Panc1 (cell line): ENCODE measurements at regions not wholly inside any gene's neighbourhood (a gene's known extent, or its start where the extent isn't known, plus 50 kb on each side); places are given as distances from the start of the nearest gene placed in this dataset.

ENCODE experiments used
- ATAC-seq: fragments of 200-7000 bp; cut with Tn5 transposase; 2 replicates; pipeline ENCODE4 v1.9.1; 2020; ENCODE audit warnings: mild to moderate bottlenecking, moderate library complexity
- BruUV-seq: library from RNA; stranded (reverse); fragments of 400-500 nt; replicated peaks from 2 replicates; lab custom pipeline; 2021; lab: Mats Ljungman, UMichigan
- CTCF ChIA-PET: fragments of 300-600 bp; sonication (Branson Sonifier 250); formaldehyde crosslinking; loops from one replicate; lab custom pipeline; 2022; ENCODE audit warnings: antibody characterized with exemption; lab: Charles Lee
- POLR2A ChIA-PET: fragments of 300-600 bp; sonication (Branson Sonifier 250); formaldehyde crosslinking; loops from one replicate; lab custom pipeline; 2022; ENCODE audit warnings: antibody characterized with exemption; lab: Charles Lee
- DNase-seq: peaks from one replicate; pipeline ENCODE4 v3.0.0-alpha.2; 2010; ENCODE audit warnings: low read depth, low spot score
- H3K27ac ChIP-seq: 2 replicates; pipeline ENCODE4 v1.5.1; 2011; ENCODE audit warnings: mild to moderate bottlenecking, low read length, inconsistent platforms
- H3K27me3 ChIP-seq: fragments of 200-500 bp; sonication (Bioruptor generic); 2 replicates; pipeline ENCODE4 v1.6.0; 2014; ENCODE audit warnings: low read length, inconsistent platforms; ENCODE audit not compliant: control insufficient read depth, insufficient read depth
- H3K36me3 ChIP-seq: fragments of 200-500 bp; sonication (Bioruptor generic); 2 replicates; pipeline ENCODE4 v1.5.1; 2014; ENCODE audit warnings: inconsistent platforms, mild to moderate bottlenecking, low read length, moderate library complexity; ENCODE audit not compliant: control insufficient read depth, insufficient read depth
- H3K4me1 ChIP-seq: 2 replicates; pipeline ENCODE4 v1.5.1; 2011; ENCODE audit warnings: inconsistent platforms, mild to moderate bottlenecking, low read length, moderate library complexity; ENCODE audit not compliant: control insufficient read depth, insufficient read depth
- H3K4me3 ChIP-seq, 2 experiments: 2 replicates each; pipeline ENCODE4 v1.5.1; 2011 to 2012; ENCODE audit warnings: low read depth in 2 of 2, low read length in 2 of 2, mild to moderate bottlenecking in 2 of 2, inconsistent platforms in 1 of 2, moderate library complexity in 1 of 2
- H3K9me3 ChIP-seq: fragments of 200-500 bp; sonication (Bioruptor generic); 2 replicates; pipeline ENCODE4 v1.5.1; 2014; ENCODE audit warnings: low read depth, mild to moderate bottlenecking, inconsistent platforms, low read length, moderate library complexity; ENCODE audit not compliant: control insufficient read depth, insufficient read depth
- POLR2AphosphoS5 ChIP-seq: IDR thresholded peaks from 2 replicates; pipeline ENCODE4 v1.6.1; 2012; ENCODE audit warnings: mild to moderate bottlenecking, low read depth, low read length, moderate library complexity
- SIN3A ChIP-seq: IDR thresholded peaks from 2 replicates; pipeline ENCODE4 v1.6.1; 2012; ENCODE audit warnings: low read depth, mild to moderate bottlenecking, low read length, moderate library complexity, borderline replicate concordance; ENCODE audit not compliant: insufficient read depth
- TCF7L2 ChIP-seq: IDR thresholded peaks from 2 replicates; pipeline ENCODE4 v1.6.1; 2011; ENCODE audit warnings: mild to moderate bottlenecking, low read depth, low read length, inconsistent platforms
- in situ Hi-C: cut with HindIII; loops from 2 replicates; pipeline ENCODE4 v1.10.0; 2016; ENCODE audit warnings: low sequenced_read_pairs, low pct_unique_long_range_greater_than_20kb
- intact Hi-C: fragments of 100-400 bp; cut with micrococcal nuclease; formaldehyde crosslinking; loops from one replicate; pipeline ENCODE4 v1.10.0; 2022; ENCODE audit not compliant: unreplicated experiment
- TF ChIP-seq, protein P1 (sequence below): fragments of 450-650 bp; IDR thresholded peaks from 2 replicates; pipeline ENCODE4 v1.5.1; 2017; ENCODE audit warnings: mild to moderate bottlenecking
- TF ChIP-seq, protein P2 (sequence below), 2 experiments: IDR thresholded peaks; 2 replicates each; pipeline ENCODE4 v1.6.1; 2011 to 2012; ENCODE audit warnings: low read depth in 2 of 2, control low read depth in 1 of 2, low read length in 1 of 2, mild to moderate bottlenecking in 1 of 2, moderate library complexity in 1 of 2; ENCODE audit not compliant: insufficient read depth in 1 of 2

DNA sequence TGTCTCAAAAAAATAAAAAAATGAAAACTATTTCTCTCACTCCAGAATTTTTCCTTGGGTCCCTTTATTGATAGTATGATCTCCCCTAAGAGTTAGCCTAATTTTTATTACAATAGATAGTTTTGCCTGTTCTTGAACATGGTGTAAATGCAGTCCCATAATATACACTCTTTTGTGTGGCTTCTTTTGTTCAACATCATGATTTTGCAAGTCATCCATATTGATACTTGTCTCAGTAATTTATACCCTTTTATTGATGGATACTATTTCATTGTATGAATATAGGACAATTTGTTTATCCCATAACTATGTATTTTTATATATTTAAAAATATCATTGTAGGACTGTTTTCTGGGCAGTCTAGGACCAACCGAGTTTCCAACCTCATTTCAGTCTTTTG, 207.0 kb downstream of the UTP18 start:
- no peak for DNase-seq
- no peaks in the 10 kb centered on the region for H3K9me3 ChIP-seq
- H3K4me3 ChIP-seq, result no peak overlapping the region
- ChIA-PET CTCF (no interaction called here), POLR2A (no interaction called here)
- in situ Hi-C loops, result no loop called here
- H3K4me1 ChIP-seq, result no peaks in the 10 kb centered on the region
- no peak overlapping the region for H3K27ac ChIP-seq
- no TSS peak for BruUV-seq
- H3K36me3 ChIP-seq, result no peaks in the 10 kb centered on the region
- ATAC-seq, result no peak
- H3K27me3 ChIP-seq, result peaks cover 4% of the 10 kb centered on the region
- intact Hi-C loops, result loop anchor here (10.0 kb wide), 1 partner anchor 267 kb away; no protein-coding TSS in a partner anchor
- TF ChIP-seq SIN3A (no peak), POLR2AphosphoS5 (no peak), TCF7L2 (no peak)
- TF ChIP-seq, protein P1, sequence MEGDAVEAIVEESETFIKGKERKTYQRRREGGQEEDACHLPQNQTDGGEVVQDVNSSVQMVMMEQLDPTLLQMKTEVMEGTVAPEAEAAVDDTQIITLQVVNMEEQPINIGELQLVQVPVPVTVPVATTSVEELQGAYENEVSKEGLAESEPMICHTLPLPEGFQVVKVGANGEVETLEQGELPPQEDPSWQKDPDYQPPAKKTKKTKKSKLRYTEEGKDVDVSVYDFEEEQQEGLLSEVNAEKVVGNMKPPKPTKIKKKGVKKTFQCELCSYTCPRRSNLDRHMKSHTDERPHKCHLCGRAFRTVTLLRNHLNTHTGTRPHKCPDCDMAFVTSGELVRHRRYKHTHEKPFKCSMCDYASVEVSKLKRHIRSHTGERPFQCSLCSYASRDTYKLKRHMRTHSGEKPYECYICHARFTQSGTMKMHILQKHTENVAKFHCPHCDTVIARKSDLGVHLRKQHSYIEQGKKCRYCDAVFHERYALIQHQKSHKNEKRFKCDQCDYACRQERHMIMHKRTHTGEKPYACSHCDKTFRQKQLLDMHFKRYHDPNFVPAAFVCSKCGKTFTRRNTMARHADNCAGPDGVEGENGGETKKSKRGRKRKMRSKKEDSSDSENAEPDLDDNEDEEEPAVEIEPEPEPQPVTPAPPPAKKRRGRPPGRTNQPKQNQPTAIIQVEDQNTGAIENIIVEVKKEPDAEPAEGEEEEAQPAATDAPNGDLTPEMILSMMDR, result no peak
- TF ChIP-seq, protein P2, sequence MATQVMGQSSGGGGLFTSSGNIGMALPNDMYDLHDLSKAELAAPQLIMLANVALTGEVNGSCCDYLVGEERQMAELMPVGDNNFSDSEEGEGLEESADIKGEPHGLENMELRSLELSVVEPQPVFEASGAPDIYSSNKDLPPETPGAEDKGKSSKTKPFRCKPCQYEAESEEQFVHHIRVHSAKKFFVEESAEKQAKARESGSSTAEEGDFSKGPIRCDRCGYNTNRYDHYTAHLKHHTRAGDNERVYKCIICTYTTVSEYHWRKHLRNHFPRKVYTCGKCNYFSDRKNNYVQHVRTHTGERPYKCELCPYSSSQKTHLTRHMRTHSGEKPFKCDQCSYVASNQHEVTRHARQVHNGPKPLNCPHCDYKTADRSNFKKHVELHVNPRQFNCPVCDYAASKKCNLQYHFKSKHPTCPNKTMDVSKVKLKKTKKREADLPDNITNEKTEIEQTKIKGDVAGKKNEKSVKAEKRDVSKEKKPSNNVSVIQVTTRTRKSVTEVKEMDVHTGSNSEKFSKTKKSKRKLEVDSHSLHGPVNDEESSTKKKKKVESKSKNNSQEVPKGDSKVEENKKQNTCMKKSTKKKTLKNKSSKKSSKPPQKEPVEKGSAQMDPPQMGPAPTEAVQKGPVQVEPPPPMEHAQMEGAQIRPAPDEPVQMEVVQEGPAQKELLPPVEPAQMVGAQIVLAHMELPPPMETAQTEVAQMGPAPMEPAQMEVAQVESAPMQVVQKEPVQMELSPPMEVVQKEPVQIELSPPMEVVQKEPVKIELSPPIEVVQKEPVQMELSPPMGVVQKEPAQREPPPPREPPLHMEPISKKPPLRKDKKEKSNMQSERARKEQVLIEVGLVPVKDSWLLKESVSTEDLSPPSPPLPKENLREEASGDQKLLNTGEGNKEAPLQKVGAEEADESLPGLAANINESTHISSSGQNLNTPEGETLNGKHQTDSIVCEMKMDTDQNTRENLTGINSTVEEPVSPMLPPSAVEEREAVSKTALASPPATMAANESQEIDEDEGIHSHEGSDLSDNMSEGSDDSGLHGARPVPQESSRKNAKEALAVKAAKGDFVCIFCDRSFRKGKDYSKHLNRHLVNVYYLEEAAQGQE (IDR thresholded peaks at IDR 0.05; ENCODE audit: insufficient read depth in 1 of 2, low read depth in 2 of 2, low read length in 1 of 2), result no peak

DNA sequence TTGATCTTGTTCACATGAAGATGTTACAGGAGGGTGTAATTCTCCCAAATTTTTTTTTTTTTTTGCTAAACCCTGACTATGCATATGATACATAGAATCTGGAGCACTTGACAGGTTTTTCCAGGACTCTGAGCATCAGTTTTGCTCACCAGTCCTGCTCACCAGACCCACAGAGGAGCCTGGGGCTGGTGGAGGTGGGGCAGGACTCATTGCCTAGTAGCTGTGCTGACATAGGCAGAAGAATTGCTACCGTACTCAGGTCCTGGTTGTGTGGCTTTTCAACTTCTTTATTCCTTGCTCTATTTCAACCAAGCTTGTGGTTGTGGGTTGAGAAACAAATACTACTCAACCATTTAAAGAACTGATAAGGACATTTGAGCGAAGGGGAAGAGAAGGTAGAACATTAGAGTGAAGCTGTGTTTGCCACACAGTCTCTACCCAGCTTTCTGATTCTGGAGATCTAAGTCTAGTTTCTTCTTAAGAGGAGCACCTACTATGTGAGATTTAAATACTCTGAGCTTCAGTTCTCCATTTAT, 212.4 kb downstream of the UTP18 start:
- POLR2A ChIA-PET, result no interaction called here

More for the DNA sequence above, 212.4 kb downstream of the UTP18 start:
- Histone ChIP-seq H3K27me3 (peaks cover 21% of the 10 kb centered on the region), H3K4me1 (no peaks in the 10 kb centered on the region), H3K4me3 (no peak overlapping the region), H3K9me3 (no peaks in the 10 kb centered on the region), H3K36me3 (no peaks in the 10 kb centered on the region), H3K27ac (no peak overlapping the region)
- CTCF ChIA-PET, result no interaction called here
- DNase-seq (no peak), ATAC-seq (no peak)
- intact Hi-C loops (no loop called here), in situ Hi-C loops (no loop called here)
- BruUV-seq, result no TSS peak
- no peak for TF ChIP-seq TCF7L2
- no peak for TF ChIP-seq POLR2AphosphoS5
- TF ChIP-seq, protein P1, result no peak
- TF ChIP-seq, protein P2 (IDR thresholded peaks at IDR 0.05; ENCODE audit: insufficient read depth in 1 of 2, low read depth in 2 of 2, low read length in 1 of 2), result no peak
- TF ChIP-seq SIN3A, result no peak
